MCF 10A (cell line): ENCODE measurements at regions not wholly inside any gene's neighbourhood (a gene's known extent, or its start where the extent isn't known, plus 50 kb on each side); places are given as distances from the start of the nearest gene placed in this dataset.

Experiments
- BruUV-seq: library from RNA; stranded (reverse); fragments of 400-500 nt; replicated peaks from 2 replicates; lab custom pipeline; 2021; lab: Mats Ljungman, UMichigan
- CTCF ChIA-PET: fragments of 300-600 bp; sonication (Branson Sonifier 250); formaldehyde crosslinking; extraction: SDS; loops from one replicate; lab custom pipeline; 2021; ENCODE audit warnings: antibody characterized with exemption, inconsistent platforms; lab: Yijun Ruan, JAX
- POLR2A ChIA-PET: fragments of 300-600, 350-650 bp; sonication (Branson Sonifier 250); formaldehyde crosslinking; extraction: SDS; loops from one replicate; lab custom pipeline; 2020; ENCODE audit warnings: antibody characterized with exemption, inconsistent platforms; lab: Yijun Ruan, JAX
- DNase-seq: peaks from one replicate; pipeline ENCODE4 v3.0.0-alpha.2; 2018; ENCODE audit not compliant: unreplicated experiment
- H3K27ac Mint-ChIP-seq: one replicate; pipeline ENCODE4 v1.8.0; 2022; ENCODE audit warnings: mild to moderate bottlenecking, low read depth, mixed read lengths; ENCODE audit not compliant: unreplicated experiment
- H3K27me3 Mint-ChIP-seq: one replicate; pipeline ENCODE4 v1.8.0; 2022; ENCODE audit warnings: mixed read lengths; ENCODE audit not compliant: insufficient read depth, unreplicated experiment
- H3K36me3 Mint-ChIP-seq: one replicate; pipeline ENCODE4 v1.8.0; 2022; ENCODE audit warnings: mild to moderate bottlenecking, moderate library complexity, mixed read lengths; ENCODE audit not compliant: insufficient read depth, unreplicated experiment
- H3K4me1 Mint-ChIP-seq: one replicate; pipeline ENCODE4 v1.8.0; 2022; ENCODE audit warnings: mixed read lengths; ENCODE audit not compliant: insufficient read depth, unreplicated experiment
- H3K4me3 Mint-ChIP-seq: one replicate; pipeline ENCODE4 v1.8.0; 2022; ENCODE audit warnings: mild to moderate bottlenecking, moderate library complexity, mixed read lengths; ENCODE audit not compliant: unreplicated experiment
- H3K9me3 Mint-ChIP-seq: one replicate; pipeline ENCODE4 v1.8.0; 2022; ENCODE audit warnings: mixed read lengths; ENCODE audit not compliant: unreplicated experiment
- CTCF ChIP-seq: fragments of 200-600 bp; IDR thresholded peaks from one replicate; pipeline ENCODE4 v1.8.0; 2022; ENCODE audit warnings: antibody characterized with exemption, mild to moderate bottlenecking; ENCODE audit not compliant: unreplicated experiment
- intact Hi-C: fragments of 100-400 bp; cut with micrococcal nuclease; formaldehyde crosslinking; loops from 2 replicates; pipeline ENCODE4 v1.14.1; 2022

DNA sequence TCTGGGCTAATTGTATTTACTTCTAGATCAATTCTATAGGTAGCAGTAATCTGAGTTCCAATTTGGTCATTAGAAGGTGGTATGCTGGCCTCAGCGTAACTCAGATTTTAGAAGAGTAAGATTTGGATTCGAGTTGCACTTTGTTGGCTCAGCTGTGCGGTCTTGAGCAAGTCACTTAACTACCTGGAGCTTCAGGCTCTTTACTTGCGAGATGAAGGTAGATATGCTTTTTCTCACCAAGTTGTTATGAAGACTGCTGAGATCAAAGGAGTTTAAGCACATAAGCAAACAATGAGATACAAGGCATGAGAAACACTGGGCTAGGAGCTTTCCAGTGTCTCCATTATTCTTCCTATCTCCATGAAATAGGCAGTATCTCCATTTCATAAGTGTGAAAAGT is 133.8 kb upstream of the RANBP3L start:
- Mint-ChIP-seq H3K9me3 (no peaks in the 10 kb centered on the region), H3K4me3 (no peak overlapping the region), H3K27me3 (no peaks in the 10 kb centered on the region), H3K36me3 (no peaks in the 10 kb centered on the region), H3K27ac (no peak overlapping the region), H3K4me1 (no peaks in the 10 kb centered on the region)
- DNase-seq, result no peak
- no TSS peak for BruUV-seq
- POLR2A ChIA-PET, result interaction anchor here (0.6 to 0.7 kb wide), 3 partner anchors 13 to 284 kb away, joined by 3 read pairs; no protein-coding TSS in a partner anchor
- CTCF ChIA-PET, result no interaction called here
- no peak for TF ChIP-seq CTCF
- intact Hi-C loops, result no loop called here

DNA sequence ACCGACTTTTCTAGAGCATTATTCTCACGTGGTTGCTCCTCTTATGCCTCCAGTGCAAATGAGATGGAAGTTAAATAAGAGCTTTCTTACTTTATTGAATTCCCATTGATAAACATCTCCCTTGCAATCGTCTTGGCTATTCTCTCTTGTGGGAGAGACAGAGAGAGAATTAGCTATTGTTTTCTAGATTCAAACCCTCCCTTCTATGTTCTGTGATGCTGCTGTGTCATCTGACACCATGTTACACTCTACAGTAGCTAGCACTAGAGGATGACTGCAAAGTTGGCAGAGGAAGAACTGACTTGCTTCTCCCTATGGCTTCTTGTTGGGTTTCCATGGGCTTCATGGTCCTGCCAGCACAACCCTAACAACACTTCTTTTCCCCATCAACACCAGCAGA is 134.6 kb upstream of the RANBP3L start:
- ChIA-PET CTCF (no interaction called here), POLR2A (interaction anchor here (0.6 kb wide), 1 partner anchor 171 kb away, joined by 4 read pairs; no protein-coding TSS in a partner anchor)
- no peak for DNase-seq
- no peak for TF ChIP-seq CTCF
- no TSS peak for BruUV-seq
- Mint-ChIP-seq H3K9me3 (no peaks in the 10 kb centered on the region), H3K27me3 (no peaks in the 10 kb centered on the region), H3K4me3 (no peak overlapping the region), H3K4me1 (no peaks in the 10 kb centered on the region), H3K36me3 (no peaks in the 10 kb centered on the region), H3K27ac (no peak overlapping the region)
- intact Hi-C loops, result no loop called here

- no TSS peak for BruUV-seq
- Mint-ChIP-seq H3K27ac (peak overlapping the region; percentile 57), H3K9me3 (no peaks in the 10 kb centered on the region), H3K4me3 (no peak overlapping the region), H3K36me3 (no peaks in the 10 kb centered on the region), H3K27me3 (no peaks in the 10 kb centered on the region), H3K4me1 (peaks cover 20% of the 10 kb centered on the region)
- intact Hi-C loops, result no loop called here
- POLR2A ChIA-PET, result interaction anchor here (1.2 to 6.7 kb wide), 2 partner anchors 20 to 58 kb away, joined by 4 to 81 read pairs; no protein-coding TSS in a partner anchor
- CTCF ChIA-PET, result interaction anchor here (1.1 to 2.2 kb wide), 5 partner anchors 12 to 290 kb away, joined by 3 to 13 read pairs (median 3); no protein-coding TSS in a partner anchor
- no peak for DNase-seq
- no peak for TF ChIP-seq CTCF
Measured at GRCh38 chr5:36438765-36439561, 137.3 kb upstream of the RANBP3L start.

GRCh38 chr5:36440300-36440699 is 138.6 kb upstream of the RANBP3L start:
- Mint-ChIP-seq H3K4me3 (no peak overlapping the region), H3K4me1 (peaks cover 31% of the 10 kb centered on the region), H3K36me3 (no peaks in the 10 kb centered on the region), H3K27ac (no peak overlapping the region), H3K27me3 (no peaks in the 10 kb centered on the region), H3K9me3 (no peaks in the 10 kb centered on the region)
- CTCF ChIA-PET, result interaction anchor here (0.6 to 1.6 kb wide), 6 partner anchors 10 to 289 kb away, joined by 3 to 7 read pairs (median 5); no protein-coding TSS in a partner anchor
- POLR2A ChIA-PET, result interaction anchor here (0.8 to 6.7 kb wide), 4 partner anchors 10 to 25 kb away, joined by 3 to 81 read pairs (median 4); no protein-coding TSS in a partner anchor
- intact Hi-C loops, result no loop called here
- BruUV-seq, result no TSS peak
- TF ChIP-seq CTCF, result no peak
- no peak for DNase-seq
